ENCODE measurements at regions not wholly inside any gene's neighbourhood (a gene's known extent, or its start where the extent isn't known, plus 50 kb on each side); places are given as distances from the start of the nearest gene placed in this dataset.

GRCh38 chr1:209318181-209319056 lies 265.1 kb upstream of the CAMK1G start:
- Histone ChIP-seq H3K79me2 (ENCODE audit: insufficient read depth, low read length) (no peaks in the 10 kb centered on the region), H3K27me3 (ENCODE audit: insufficient read depth, low read length, poor library complexity, severe bottlenecking) (no peaks in the 10 kb centered on the region), H3K4me1 (ENCODE audit: insufficient read depth, low read length, poor library complexity, severe bottlenecking) (no peaks in the 10 kb centered on the region), H3K36me3 (ENCODE audit: insufficient read depth, low read length) (no peaks in the 10 kb centered on the region), H3K9ac (ENCODE audit: low read depth, low read length, poor library complexity, severe bottlenecking) (no peak overlapping the region), H2AFZ (ENCODE audit: low read length) (no peak overlapping the region), H3F3A (ENCODE audit: low read depth) (no peaks in the 10 kb centered on the region), H3K4me3 (ENCODE audit: low read length, poor library complexity, severe bottlenecking) (no peak overlapping the region), H3K9me3 (ENCODE audit: insufficient read depth, low read depth, low read length) (no peaks in the 10 kb centered on the region), H4K20me1 (ENCODE audit: insufficient read depth, low read length, poor library complexity, severe bottlenecking) (no peaks in the 10 kb centered on the region), H3K4me2 (ENCODE audit: low read depth, low read length, poor library complexity, severe bottlenecking) (no peak overlapping the region), H3K9me2 (replicated peaks; ENCODE audit: low read depth, low read length) (no peaks in the 10 kb centered on the region)
- TF ChIP-seq EZH2phosphoT487 (IDR thresholded peaks at IDR 0.05; ENCODE audit: borderline replicate concordance): no peak
- TF ChIP-seq CTCF (conservative IDR thresholded peaks at IDR 0.05; ENCODE audit: low read length): no peak

- Histone ChIP-seq H2AFZ (ENCODE audit: low read length) (no peak overlapping the region), H3F3A (ENCODE audit: low read depth) (no peaks in the 10 kb centered on the region), H3K4me2 (ENCODE audit: low read depth, low read length, poor library complexity, severe bottlenecking) (no peak overlapping the region), H3K36me3 (ENCODE audit: insufficient read depth, low read length) (no peaks in the 10 kb centered on the region), H3K79me2 (ENCODE audit: insufficient read depth, low read length) (no peaks in the 10 kb centered on the region), H3K27me3 (ENCODE audit: insufficient read depth, low read length, poor library complexity, severe bottlenecking) (no peaks in the 10 kb centered on the region), H3K9me2 (replicated peaks; ENCODE audit: low read depth, low read length) (no peaks in the 10 kb centered on the region), H3K4me3 (ENCODE audit: low read length, poor library complexity, severe bottlenecking) (no peak overlapping the region), H3K4me1 (ENCODE audit: insufficient read depth, low read length, poor library complexity, severe bottlenecking) (no peaks in the 10 kb centered on the region), H3K9ac (ENCODE audit: low read depth, low read length, poor library complexity, severe bottlenecking) (no peak overlapping the region), H3K9me3 (ENCODE audit: insufficient read depth, low read depth, low read length) (no peaks in the 10 kb centered on the region), H4K20me1 (ENCODE audit: insufficient read depth, low read length, poor library complexity, severe bottlenecking) (no peaks in the 10 kb centered on the region)
- TF ChIP-seq CTCF (conservative IDR thresholded peaks at IDR 0.05; ENCODE audit: low read length): no peak
- TF ChIP-seq EZH2phosphoT487 (IDR thresholded peaks at IDR 0.05; ENCODE audit: borderline replicate concordance): no peak
Observed at GRCh38 chr1:209319057-209319432, 264.5 kb upstream of the CAMK1G start.

DNA sequence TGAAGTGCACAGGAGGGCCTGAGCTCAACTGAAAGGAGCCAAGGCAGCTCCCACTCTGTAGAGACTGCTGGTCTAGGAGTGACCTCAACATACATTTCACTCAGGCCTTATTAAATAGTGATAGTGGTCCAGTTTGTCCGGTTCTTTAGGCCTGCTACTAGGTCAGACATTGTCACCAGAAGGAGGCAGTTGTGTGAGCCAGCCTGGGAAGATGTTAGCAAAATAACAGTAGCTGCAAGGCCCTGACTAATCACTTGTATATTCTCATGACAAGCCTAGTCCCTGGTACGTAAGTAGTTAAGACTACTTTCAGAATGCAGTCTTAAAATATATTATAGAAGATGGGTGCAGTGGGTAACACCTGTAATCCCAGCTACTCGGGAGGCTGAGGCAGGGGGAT lies 264.0 kb upstream of the CAMK1G start:
- H3K36me3 ChIP-seq (ENCODE audit: insufficient read depth, low read length): no peaks in the 10 kb centered on the region
- H4K20me1 ChIP-seq (ENCODE audit: insufficient read depth, low read length, poor library complexity, severe bottlenecking): no peaks in the 10 kb centered on the region
- H3F3A ChIP-seq (ENCODE audit: low read depth): no peaks in the 10 kb centered on the region
- H3K4me3 ChIP-seq (ENCODE audit: low read length, poor library complexity, severe bottlenecking): no peak overlapping the region
- no peak overlapping the region for H3K4me2 ChIP-seq (ENCODE audit: low read depth, low read length, poor library complexity, severe bottlenecking)
- H3K27me3 ChIP-seq (ENCODE audit: insufficient read depth, low read length, poor library complexity, severe bottlenecking): no peaks in the 10 kb centered on the region
- H3K79me2 ChIP-seq (ENCODE audit: insufficient read depth, low read length): no peaks in the 10 kb centered on the region
- H3K4me1 ChIP-seq (ENCODE audit: insufficient read depth, low read length, poor library complexity, severe bottlenecking): no peaks in the 10 kb centered on the region
- no peak overlapping the region for H2AFZ ChIP-seq (ENCODE audit: low read length)
- H3K9me3 ChIP-seq (ENCODE audit: insufficient read depth, low read depth, low read length): no peaks in the 10 kb centered on the region
- no peaks in the 10 kb centered on the region for H3K9me2 ChIP-seq (replicated peaks; ENCODE audit: low read depth, low read length)
- TF ChIP-seq CTCF (conservative IDR thresholded peaks at IDR 0.05; ENCODE audit: low read length) (no peak), EZH2phosphoT487 (IDR thresholded peaks at IDR 0.05; ENCODE audit: borderline replicate concordance) (no peak)
- H3K9ac ChIP-seq (ENCODE audit: low read depth, low read length, poor library complexity, severe bottlenecking): no peak overlapping the region

All from Loucy (cell line).